GM12865 (cell line): ENCODE measurements at regions not wholly inside any gene's neighbourhood (a gene's known extent, or its start where the extent isn't known, plus 50 kb on each side); places are given as distances from the start of the nearest gene placed in this dataset.
A peak's percentile ranks its signal among the peaks of the same experiment; 100 is the strongest.

Source experiments
- DNase-seq: peaks from one replicate; pipeline ENCODE4 v3.0.0; 2010; ENCODE audit warnings: low read depth
- H3K4me3 ChIP-seq: 2 replicates; pipeline ENCODE4 v1.5.1; 2011; ENCODE audit warnings: mild to moderate bottlenecking, low read depth, low read length, control low read depth
- TF ChIP-seq, protein P1 (sequence below): IDR thresholded peaks from 2 replicates; pipeline ENCODE4 v1.5.1; 2011; ENCODE audit warnings: low read length, control low read depth, low read depth, inconsistent platforms; ENCODE audit not compliant: insufficient read depth; ENCODE audit errors: missing control alignments

DNA sequence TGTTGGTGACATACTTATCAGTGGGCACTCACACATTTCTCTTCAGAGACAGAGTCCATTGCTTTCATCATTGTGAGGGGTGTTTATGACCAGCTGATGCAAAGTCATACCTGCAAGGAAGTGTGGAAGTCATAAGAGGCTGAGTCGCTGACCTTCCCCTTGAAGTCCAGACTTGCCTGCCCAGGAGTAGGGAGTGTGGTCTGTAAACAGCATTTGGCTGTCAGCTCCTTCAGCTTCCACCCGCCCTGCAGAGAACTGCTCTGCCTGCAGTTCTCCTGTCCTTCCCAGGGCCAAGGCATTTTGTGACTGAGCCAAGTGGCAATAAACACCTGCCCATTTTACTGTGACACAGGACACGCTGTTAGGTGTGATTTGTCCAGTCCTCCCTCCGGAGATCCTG is 801.3 kb downstream of the BCL11B start:
- TF ChIP-seq, protein P1, sequence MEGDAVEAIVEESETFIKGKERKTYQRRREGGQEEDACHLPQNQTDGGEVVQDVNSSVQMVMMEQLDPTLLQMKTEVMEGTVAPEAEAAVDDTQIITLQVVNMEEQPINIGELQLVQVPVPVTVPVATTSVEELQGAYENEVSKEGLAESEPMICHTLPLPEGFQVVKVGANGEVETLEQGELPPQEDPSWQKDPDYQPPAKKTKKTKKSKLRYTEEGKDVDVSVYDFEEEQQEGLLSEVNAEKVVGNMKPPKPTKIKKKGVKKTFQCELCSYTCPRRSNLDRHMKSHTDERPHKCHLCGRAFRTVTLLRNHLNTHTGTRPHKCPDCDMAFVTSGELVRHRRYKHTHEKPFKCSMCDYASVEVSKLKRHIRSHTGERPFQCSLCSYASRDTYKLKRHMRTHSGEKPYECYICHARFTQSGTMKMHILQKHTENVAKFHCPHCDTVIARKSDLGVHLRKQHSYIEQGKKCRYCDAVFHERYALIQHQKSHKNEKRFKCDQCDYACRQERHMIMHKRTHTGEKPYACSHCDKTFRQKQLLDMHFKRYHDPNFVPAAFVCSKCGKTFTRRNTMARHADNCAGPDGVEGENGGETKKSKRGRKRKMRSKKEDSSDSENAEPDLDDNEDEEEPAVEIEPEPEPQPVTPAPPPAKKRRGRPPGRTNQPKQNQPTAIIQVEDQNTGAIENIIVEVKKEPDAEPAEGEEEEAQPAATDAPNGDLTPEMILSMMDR = no peak
- no peak overlapping the region for H3K4me3 ChIP-seq
- DNase-seq = no peak

DNA sequence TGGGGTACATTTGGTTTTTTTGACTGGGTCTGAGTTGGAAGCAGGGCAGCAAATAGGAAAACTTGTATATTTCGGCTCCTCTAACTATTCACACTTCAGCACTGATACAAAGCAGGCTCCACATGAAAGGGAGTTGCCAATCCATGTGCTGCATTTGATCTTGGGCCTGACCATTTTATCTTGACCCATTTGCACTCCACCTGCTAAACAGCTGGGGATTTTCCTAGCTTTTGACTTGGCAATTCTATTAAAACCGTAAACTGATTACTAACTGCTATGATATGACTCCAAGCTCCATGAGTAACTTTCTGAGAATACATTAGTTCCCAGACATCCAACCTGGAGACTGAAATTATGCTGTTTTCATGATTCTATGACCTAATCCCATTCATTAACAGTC is 797.1 kb downstream of the BCL11B start:
- DNase-seq = no peak
- no peak overlapping the region for H3K4me3 ChIP-seq
- TF ChIP-seq, protein P1 = no peak

DNA sequence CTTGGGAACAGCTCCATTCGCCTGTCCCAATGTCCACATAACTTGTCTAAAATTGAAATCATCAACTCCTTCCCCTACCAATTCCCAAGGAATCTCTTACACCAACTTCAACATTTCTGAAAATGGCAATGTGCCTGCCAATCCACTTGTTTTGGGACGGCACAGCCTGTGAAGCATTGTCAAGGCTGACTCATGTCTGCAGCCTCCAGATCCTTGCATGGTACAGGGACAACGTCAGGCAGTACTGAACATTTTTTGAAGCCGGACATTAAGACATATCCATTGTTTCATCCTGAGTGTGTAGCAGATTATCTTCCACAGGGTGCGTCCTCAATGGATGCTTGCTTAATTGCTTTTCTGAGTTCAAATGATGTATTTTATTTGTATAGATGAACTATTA is 794.1 kb downstream of the BCL11B start:
- H3K4me3 ChIP-seq = no peak overlapping the region
- TF ChIP-seq, protein P1 = no peak
- no peak for DNase-seq

DNA sequence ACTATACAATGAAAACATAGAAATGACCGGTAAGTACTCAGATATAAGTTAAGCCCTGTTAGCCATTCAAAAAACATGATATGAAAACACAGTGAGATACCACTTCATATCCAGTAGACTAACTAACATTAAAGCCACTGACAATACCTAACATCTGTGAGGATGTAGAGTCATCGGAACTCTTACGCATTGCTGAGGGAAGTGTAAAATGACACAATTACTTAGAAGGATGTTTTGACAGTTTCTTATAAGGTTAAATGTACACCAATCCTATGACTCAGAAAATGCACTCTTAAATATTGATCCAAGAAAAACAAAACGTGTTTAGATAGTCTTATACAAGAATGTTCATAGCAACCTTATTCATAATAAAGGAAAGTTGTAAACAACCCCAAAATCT is 782.9 kb downstream of the BCL11B start:
- TF ChIP-seq, protein P1 = no peak
- H3K4me3 ChIP-seq = no peak overlapping the region
- DNase-seq = no peak

- DNase-seq = peak; percentile 24
- TF ChIP-seq, protein P1 = no peak
- no peak overlapping the region for H3K4me3 ChIP-seq
These were observed 777.4 kb downstream of the BCL11B start for GRCh38 chr14:98494582-98494981.

DNA sequence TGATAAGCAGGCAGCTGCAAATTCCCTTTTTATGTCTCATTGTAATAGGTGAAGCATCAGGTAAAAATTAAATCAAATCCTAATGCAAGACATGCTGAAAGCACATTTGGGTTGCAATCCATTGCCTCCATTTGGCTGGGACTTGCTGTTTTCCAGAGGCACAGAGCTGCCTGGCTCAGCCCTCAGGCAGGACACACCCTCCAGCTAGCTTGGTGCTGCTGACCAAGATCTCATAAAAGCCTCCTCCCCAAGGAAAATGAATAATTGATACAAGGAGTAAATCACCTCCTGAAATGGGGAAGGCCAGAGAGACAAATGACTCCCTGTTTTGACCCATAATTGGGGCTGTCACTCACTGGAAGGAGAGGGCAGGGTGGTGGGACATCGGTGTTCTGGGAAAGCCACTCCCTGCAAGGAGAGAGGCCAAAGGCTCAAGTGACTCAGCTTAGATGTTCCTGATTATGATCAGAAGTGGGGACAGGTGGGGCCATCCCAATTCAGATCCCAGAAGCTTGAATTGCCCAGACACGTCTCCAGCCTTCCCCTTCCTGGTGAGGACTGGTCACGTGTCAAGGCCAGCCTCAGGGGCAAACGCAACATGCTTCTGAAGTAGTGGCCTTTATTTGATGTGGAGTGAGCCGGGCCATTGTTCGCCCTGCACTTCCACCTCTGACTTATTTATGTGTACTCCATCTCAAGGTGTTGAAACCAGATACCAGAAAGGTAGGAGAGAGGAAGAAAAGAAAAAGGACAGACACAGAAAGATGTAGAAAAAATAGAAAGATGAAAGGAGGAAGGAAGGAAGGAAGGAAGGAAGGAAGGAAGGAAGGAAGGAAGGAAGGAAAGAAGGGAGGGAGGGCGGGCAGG is 773.7 kb downstream of the BCL11B start:
- H3K4me3 ChIP-seq = no peak overlapping the region
- TF ChIP-seq, protein P1 = no peak
- DNase-seq = no peak

GRCh38 chr14:98501335-98501734 is 770.7 kb downstream of the BCL11B start:
- no peak overlapping the region for H3K4me3 ChIP-seq
- no peak for DNase-seq
- TF ChIP-seq, protein P1 = no peak
